ENCODE measurements at regions not wholly inside any gene's neighbourhood (a gene's known extent, or its start where the extent isn't known, plus 50 kb on each side); places are given as distances from the start of the nearest gene placed in this dataset.

GRCh38 chr9:16191691-16192402 lies 639.0 kb downstream of the CCDC171 start:
- Histone ChIP-seq H3K9me2 (ENCODE audit: insufficient read depth, low read length) (no peaks in the 10 kb centered on the region), H3K36me3 (ENCODE audit: insufficient read depth, low read length) (no peaks in the 10 kb centered on the region), H3K9me3 (ENCODE audit: low read length) (no peaks in the 10 kb centered on the region), H3K4me2 (ENCODE audit: low read length) (no peak overlapping the region), H3K27ac (ENCODE audit: low read depth, low read length, poor library complexity, severe bottlenecking) (no peak overlapping the region), H2AFZ (ENCODE audit: low read length) (no peak overlapping the region), H3K79me2 (ENCODE audit: insufficient read depth, low read depth, low read length) (no peaks in the 10 kb centered on the region), H3K4me3 (ENCODE audit: low read depth, low read length, poor library complexity, severe bottlenecking) (no peak overlapping the region), H4K20me1 (ENCODE audit: insufficient read depth, low read length) (no peaks in the 10 kb centered on the region), H3K4me1 (ENCODE audit: insufficient read depth, low read length, poor library complexity, severe bottlenecking) (no peaks in the 10 kb centered on the region)
- intact Hi-C loops (cut with micrococcal nuclease; ENCODE audit: unreplicated experiment) = no loop called here
- TF ChIP-seq CTCF (conservative IDR thresholded peaks at IDR 0.05; ENCODE audit: low read length) (peak; percentile 79), EZH2phosphoT487 (IDR thresholded peaks at IDR 0.05; ENCODE audit: borderline replicate concordance, low read depth, low read length) (no peak)
- ChIA-PET POLR2A (no interaction called here), CTCF (ENCODE audit: unreplicated experiment) (no interaction called here)
- no TSS peak for BruUV-seq (replicated peaks)
- DNase-seq (ENCODE audit: low spot score) = peak; percentile 24

GRCh38 chr9:16192403-16193017 lies 639.7 kb downstream of the CCDC171 start:
- ChIA-PET CTCF (ENCODE audit: unreplicated experiment) (no interaction called here), POLR2A (no interaction called here)
- Histone ChIP-seq H3K36me3 (ENCODE audit: insufficient read depth, low read length) (no peaks in the 10 kb centered on the region), H3K4me1 (ENCODE audit: insufficient read depth, low read length, poor library complexity, severe bottlenecking) (no peaks in the 10 kb centered on the region), H3K9me2 (ENCODE audit: insufficient read depth, low read length) (no peaks in the 10 kb centered on the region), H3K9me3 (ENCODE audit: low read length) (no peaks in the 10 kb centered on the region), H2AFZ (ENCODE audit: low read length) (no peak overlapping the region), H3K4me2 (ENCODE audit: low read length) (no peak overlapping the region), H4K20me1 (ENCODE audit: insufficient read depth, low read length) (no peaks in the 10 kb centered on the region), H3K4me3 (ENCODE audit: low read depth, low read length, poor library complexity, severe bottlenecking) (no peak overlapping the region), H3K79me2 (ENCODE audit: insufficient read depth, low read depth, low read length) (no peaks in the 10 kb centered on the region), H3K27ac (ENCODE audit: low read depth, low read length, poor library complexity, severe bottlenecking) (no peak overlapping the region)
- no TSS peak for BruUV-seq (replicated peaks)
- intact Hi-C loops (cut with micrococcal nuclease; ENCODE audit: unreplicated experiment) = no loop called here
- TF ChIP-seq EZH2phosphoT487 (IDR thresholded peaks at IDR 0.05; ENCODE audit: borderline replicate concordance, low read depth, low read length) (no peak), CTCF (conservative IDR thresholded peaks at IDR 0.05; ENCODE audit: low read length) (peak; percentile 56; the same call in 1 of the 2 replicates)
- no peak for DNase-seq (ENCODE audit: low spot score)

GRCh38 chr9:16193066-16193465 lies 640.2 kb downstream of the CCDC171 start:
- Histone ChIP-seq H3K4me3 (ENCODE audit: low read depth, low read length, poor library complexity, severe bottlenecking) (no peak overlapping the region), H2AFZ (ENCODE audit: low read length) (no peak overlapping the region), H3K9me2 (ENCODE audit: insufficient read depth, low read length) (no peaks in the 10 kb centered on the region), H3K4me2 (ENCODE audit: low read length) (no peak overlapping the region), H3K36me3 (ENCODE audit: insufficient read depth, low read length) (no peaks in the 10 kb centered on the region), H3K9me3 (ENCODE audit: low read length) (no peaks in the 10 kb centered on the region), H4K20me1 (ENCODE audit: insufficient read depth, low read length) (no peaks in the 10 kb centered on the region), H3K79me2 (ENCODE audit: insufficient read depth, low read depth, low read length) (no peaks in the 10 kb centered on the region), H3K4me1 (ENCODE audit: insufficient read depth, low read length, poor library complexity, severe bottlenecking) (no peaks in the 10 kb centered on the region), H3K27ac (ENCODE audit: low read depth, low read length, poor library complexity, severe bottlenecking) (no peak overlapping the region)
- BruUV-seq (replicated peaks) = no TSS peak
- intact Hi-C loops (cut with micrococcal nuclease; ENCODE audit: unreplicated experiment) = no loop called here
- DNase-seq (ENCODE audit: low spot score) = no peak
- ChIA-PET CTCF (ENCODE audit: unreplicated experiment) (no interaction called here), POLR2A (no interaction called here)
- TF ChIP-seq CTCF (conservative IDR thresholded peaks at IDR 0.05; ENCODE audit: low read length) (no peak), EZH2phosphoT487 (IDR thresholded peaks at IDR 0.05; ENCODE audit: borderline replicate concordance, low read depth, low read length) (no peak)
